ENCODE measurements at regions not wholly inside any gene's neighbourhood (a gene's known extent, or its start where the extent isn't known, plus 50 kb on each side); places are given as distances from the start of the nearest gene placed in this dataset.

- TF ChIP-seq POLR2A (IDR thresholded peaks at IDR 0.05; ENCODE audit: low read depth, low read length) (no peak), POLR2AphosphoS5 (IDR thresholded peaks at IDR 0.05; ENCODE audit: low read depth, low read length) (no peak), TAF1 (IDR thresholded peaks at IDR 0.05; ENCODE audit: low read depth, low read length) (no peak), SPI1 (IDR thresholded peaks at IDR 0.05; ENCODE audit: low read depth, low read length) (no peak), POU2F2 (IDR thresholded peaks at IDR 0.05; ENCODE audit: low read depth, low read length) (no peak)
Measured at GRCh38 chr21:41639336-41639735, 127.5 kb downstream of the RIPK4 start.

Measured in GM12891 (cell line).